NCI-H2081 treated with DMSO at 0.1 percent for 48 hours (cell line): ENCODE measurements at regions not wholly inside any gene's neighbourhood (a gene's known extent, or its start where the extent isn't known, plus 50 kb on each side); places are given as distances from the start of the nearest gene placed in this dataset.

Source experiments
- DNase-seq: peaks from one replicate; lab custom pipeline; 2025; lab: John Stamatoyannopoulos, UW

DNA sequence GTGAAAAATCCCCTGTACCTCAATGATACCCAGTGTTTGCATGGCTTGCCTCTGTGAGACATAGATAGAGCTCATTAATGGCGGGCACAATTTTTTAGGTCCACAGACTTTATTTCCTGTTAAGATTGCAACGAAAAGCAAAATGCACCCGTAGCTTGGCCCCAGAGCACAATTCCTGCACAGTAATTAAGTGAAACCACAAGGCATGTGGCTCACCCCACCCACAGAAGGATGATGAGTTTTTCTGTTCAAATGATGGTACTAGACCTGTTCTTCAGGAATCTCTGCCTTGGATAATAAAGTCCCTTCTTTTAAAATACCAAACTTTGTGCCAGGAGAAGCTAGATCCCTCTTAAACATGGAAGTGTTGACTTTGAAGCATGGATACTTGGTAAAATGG lies 738.1 kb downstream of the QKI start:
- DNase-seq: no peak

DNA sequence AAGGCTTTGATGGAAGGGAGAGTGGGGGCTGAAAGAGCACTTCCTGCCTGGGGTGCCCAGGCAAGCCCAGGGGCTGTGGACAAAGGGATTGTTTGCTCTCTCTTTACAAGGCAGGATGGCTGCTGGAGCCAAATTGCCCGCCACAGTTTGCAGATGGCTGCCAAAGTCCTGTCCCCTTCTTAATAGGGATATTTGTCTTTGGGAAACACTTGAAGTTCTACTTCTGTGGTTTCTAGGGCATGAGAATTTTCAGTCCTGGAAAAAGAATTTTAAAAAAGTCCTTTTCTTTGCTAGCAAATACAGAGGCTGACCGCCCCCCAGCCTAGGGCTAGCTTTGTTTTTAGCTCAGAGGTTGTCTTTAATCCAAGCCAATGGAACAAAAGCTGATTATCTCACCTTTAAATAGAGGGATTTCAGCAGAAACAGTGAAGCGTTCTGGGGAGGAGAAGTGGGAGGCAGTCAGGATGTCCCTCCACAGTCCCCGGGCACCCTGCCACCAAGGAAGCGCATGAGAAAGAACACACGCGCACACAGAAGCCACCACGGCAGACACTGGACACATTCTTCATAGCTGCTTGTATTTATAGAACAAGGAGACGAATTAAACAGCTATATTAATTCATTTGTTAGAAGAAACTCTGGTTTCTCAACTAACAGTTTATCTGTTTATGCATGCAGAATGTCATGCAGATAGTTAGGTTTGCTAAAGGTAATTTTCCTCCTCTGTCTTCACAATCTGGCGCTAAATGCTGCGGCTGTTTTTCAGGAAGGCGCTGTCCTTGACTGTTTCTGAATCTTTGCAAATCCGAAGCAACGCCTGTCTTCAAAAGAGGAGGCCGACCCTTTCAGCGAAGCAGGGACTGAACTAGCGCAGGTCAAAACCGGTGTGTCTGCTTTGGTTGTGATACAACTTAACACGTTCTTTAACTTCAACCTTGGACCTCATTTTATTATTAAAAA lies 736.9 kb downstream of the QKI start:
- peak; percentile 54 for DNase-seq

DNA sequence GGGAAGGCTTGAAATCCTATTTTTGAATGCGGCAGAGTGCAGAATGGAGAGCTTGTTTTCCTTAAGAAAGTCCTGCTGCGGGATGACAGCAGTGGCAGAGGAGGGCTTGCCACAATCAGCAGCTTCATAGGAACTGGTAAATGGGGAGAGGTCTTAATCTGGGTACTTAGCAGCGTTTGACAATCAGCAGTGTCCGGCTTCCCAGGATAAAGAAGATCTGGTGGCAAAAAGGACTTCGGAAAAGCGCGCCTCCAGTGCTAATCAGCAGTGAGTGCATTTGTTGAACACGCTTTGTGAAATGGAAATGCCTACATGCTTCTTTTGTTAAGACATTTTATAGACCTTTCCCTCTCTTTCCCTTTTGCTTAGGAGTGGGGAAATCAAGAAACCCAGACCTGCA lies 735.7 kb downstream of the QKI start:
- DNase-seq: no peak

DNA sequence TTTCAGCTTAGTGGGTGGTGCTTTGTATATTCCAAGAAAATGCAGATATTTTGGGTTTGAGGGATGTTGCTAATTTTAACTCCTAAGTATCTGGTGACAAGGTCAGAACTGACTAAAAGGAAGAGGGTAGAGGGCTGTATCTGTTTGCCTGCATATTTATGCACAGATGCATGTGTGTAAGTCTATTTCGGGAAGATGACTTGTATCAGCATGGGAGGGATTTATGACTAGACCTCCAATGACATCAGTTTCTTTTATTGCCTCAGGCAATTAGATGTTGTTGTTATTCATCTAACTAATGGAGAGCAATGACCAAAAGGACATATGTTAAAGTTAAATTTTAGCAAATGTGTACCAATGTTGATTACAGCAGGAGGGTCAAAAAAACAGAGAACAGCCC lies 734.3 kb downstream of the QKI start:
- DNase-seq: no peak

DNA sequence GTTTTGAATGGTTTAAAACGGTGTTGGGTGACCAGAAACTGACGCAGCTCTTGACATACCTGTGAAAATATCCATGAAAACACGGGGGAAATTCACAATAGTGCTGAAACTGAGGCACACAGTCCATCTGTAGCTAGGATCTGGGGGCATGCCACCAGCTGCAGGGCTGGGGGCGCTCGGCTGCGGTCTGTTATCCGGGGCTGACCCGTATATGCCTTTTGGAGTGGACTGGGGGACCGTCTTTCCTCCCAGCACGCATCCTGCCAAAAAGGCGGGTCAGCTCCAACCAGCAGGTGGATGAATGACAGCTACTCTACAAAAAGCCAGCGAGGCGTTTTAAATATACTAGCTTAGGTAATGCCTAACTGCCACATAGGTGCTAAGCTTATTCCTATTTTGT lies 729.8 kb downstream of the QKI start:
- no peak for DNase-seq

DNA sequence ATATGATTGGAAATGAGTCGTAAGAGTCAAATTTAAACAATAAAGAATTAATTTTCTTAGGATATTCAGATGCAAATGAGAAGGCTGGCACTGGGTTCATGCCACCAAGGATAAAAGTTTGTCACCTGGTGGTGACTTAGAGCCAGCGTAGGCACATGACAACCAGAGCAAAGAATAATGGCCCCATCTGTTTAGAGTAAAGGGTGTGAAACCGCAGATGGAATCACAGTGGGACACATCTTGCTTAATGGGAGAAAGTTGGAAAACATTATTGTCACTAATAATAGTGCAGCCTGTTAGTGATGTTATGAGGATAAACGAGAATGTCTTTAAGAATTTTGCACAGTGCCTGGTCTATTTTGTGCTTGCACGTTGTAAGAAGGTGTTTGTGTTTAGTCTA lies 727.8 kb downstream of the QKI start:
- no peak for DNase-seq

DNA sequence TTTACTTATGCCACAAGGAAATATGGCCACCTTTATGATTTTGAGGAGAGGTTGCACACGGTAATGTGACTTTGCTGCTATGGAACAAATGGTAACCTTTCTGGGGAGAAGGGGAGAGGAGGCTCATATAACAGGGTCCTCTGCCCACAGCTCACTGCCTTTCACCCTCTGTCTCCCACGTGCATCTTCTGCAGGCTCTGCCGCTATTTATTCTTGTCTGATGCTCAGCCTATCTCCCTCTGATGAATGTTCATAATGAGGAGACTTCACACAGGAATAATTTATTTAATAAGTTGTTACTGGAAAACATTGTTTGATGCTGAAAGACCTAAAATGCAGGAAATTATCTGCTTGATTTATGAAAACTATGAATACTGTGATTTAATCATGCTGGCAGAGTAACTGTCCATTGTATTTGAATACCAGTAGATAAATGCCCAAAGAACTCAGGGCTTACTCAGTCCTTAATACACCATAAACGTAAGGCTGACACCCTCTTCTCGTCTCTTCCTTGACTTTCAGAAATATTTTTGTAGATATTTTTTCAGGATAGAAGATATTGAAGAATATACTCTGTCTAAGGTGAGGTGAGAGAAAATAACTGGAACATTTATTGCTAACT lies 721.1 kb downstream of the QKI start:
- no peak for DNase-seq

DNA sequence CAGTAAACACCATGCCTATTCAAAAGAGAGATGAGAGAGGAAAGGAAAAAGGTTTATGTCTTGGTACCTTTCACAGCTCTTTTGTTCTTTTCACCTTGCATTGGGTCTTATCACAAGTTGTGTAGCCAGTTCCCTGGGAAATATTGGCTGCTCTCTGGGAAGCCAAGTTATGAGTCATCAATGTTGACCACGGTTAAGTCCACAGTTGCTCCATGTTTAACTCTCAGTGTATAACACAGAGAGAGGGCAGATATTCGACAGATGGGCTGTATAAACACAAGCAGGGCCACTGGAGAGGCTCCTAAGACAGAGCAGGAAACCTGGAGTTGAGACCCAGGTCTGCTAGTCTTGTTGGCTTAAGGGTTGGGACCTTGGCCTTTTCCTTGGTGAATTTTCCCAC lies 718.6 kb downstream of the QKI start:
- no peak for DNase-seq

DNA sequence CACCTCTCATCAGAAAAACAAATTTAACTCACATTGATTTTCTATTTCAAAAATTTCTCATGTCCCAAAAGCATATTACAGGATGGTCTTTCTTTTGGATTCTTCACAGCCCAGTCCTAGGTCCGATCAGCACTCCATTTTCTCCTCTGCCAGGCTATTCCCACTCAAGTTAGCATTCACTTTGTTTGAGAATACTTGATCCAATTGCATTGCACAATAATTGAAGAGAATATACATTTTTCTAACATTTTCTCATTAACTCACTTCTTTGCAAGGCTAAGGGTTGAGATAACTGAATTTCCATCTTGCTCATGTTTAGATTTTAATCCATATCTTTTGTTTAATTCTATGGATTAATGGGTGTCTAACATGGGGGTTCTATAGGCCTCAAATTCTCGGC lies 716.1 kb downstream of the QKI start:
- no peak for DNase-seq

DNA sequence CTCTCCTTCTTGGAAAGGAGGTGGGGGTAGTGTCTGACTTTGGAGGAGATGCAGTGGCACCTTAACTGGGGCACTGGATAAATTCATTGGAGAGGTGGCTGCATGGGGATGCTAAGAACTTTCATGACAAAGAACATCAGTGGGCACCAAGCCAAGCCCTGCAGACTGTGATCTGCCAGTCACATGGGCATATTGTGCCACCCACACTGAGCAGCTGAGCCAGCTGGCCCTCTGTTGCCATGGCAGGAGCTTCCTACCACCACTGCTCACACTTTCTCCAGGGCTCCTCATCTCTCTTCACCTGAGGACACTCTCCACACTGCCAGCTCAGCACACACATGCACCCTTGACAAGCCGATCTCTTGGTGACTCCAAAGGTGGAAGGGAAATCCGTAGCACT lies 715.6 kb downstream of the QKI start:
- DNase-seq: no peak

DNA sequence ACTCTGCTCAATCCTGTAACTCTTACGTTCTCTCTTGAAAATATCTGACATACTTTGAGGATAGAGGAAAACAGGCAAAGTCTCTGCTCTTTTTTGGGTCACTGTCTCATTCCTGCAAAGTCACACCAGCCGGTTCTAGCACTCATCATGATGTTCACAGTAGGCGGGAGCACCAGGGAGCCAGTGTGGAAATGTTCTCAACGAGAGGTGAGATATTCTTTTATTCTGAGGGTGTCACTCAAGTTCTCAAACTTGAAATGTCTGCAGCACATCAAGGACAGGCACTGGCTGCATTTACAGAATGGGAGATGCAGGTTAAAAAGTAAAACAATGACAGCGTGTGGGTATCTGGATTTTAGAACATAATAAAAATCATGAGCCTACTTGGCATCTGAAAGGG lies 714.7 kb downstream of the QKI start:
- no peak for DNase-seq

DNA sequence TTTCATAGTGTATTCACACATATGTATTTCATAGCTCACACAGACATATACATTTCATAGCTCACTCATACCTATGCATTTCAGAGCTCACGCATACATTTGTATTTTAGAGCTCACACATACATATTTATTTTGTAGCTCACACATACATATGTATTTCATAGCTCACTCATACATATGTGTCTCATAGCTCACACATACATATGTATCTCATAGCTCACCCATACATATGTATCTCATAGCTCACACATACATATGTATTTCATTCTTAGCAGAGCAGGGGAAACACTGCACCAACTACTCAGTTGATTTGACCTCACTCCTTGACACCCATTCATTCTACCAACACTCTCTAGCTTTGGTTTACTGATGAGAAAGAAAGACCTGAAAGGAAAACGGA lies 713.6 kb downstream of the QKI start:
- DNase-seq: no peak

DNA sequence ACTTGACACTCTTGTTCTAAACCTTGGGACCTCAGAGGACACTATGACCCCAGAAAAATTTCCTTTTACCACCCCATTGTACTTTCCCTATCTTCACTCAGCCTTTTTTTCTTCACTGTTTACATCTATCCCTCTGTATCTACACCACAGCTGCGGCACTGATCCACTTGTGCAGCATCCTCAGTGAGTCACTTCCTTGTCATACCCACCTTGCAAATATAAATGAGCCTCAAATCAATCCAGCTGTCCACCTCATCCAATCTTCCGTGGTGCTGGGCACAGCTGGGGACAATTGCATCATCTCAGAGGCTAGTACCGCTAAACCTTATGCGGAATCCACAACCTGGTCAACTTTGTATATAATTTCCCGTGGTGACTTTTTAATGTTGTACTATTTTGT lies 710.5 kb downstream of the QKI start:
- DNase-seq: no peak

DNA sequence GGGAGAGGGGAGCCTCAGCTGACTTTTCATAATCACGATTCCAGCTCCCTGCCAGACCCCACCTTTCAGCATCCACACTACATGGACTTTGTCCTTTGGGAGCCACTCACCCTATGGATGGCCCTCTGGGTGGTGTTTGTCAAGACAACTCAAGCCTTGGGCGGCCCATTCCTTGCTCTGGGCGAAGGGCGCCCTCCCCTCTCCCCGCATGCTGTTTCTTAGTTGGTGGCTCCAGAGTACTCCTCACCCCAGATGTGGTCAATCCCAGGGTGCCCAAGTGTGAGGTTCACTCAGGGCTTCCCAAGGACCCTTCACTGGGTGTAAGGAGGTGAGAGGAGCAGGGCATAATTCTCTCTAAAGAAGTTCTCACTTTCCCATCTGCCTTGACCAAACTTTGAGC lies 710.0 kb downstream of the QKI start:
- no peak for DNase-seq

DNA sequence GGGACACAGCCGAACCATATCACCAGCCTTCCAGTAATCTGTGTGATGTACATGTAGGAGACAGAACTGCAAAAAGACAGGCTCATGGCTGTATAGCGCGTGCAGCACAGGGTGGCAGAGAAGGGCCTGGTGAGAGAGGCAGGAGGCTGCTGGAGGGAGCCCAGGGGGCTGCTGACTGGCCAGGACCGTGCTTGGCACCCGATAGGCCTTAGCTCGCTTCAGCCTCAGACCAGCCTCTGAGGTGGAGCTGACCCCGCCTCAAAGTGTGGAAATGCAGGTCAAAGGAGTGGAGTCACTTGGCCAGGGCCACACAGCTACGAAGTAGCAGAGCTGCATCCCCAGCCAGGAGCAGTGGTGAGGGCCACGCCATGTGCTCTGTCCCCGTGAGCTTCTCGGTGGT lies 707.6 kb downstream of the QKI start:
- DNase-seq: no peak

DNA sequence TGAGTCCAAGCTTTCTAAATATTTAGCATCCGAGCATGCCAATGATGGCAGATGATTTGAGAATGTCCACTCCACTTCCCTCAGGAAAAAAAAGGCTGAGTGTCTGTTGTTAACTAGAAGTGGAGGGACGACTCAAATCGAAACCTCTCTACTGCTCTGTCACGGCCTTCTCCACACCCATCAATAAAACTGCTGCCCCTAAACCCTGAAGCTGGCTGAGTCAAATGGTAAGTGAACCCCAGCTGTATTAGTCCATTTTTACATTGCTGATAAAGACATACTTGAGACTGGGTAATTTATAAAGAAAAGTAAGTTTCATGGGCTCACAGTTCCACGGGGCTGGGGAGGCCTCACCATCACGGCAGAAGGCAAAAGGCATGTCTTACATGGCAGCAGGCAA lies 707.0 kb downstream of the QKI start:
- DNase-seq: no peak

DNA sequence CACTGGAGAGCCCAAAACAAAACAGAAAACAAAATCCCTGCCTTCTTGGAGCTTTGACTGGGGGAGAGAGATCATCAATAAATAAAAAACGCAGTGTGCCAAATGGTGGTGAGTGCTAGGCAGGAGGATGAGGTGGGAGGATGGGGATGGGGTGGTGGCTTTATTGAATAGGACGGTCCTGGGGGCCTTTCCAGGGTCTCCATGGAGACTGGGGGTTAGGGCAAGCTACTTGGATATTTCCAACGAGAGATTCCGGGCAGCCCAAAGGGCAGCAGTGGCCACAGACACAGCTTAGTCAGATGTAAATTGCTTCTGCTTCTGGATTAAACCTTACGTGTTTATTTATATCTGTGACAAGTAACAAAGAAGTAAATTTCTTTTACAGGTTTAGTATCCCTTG lies 700.1 kb downstream of the QKI start:
- no peak for DNase-seq

DNA sequence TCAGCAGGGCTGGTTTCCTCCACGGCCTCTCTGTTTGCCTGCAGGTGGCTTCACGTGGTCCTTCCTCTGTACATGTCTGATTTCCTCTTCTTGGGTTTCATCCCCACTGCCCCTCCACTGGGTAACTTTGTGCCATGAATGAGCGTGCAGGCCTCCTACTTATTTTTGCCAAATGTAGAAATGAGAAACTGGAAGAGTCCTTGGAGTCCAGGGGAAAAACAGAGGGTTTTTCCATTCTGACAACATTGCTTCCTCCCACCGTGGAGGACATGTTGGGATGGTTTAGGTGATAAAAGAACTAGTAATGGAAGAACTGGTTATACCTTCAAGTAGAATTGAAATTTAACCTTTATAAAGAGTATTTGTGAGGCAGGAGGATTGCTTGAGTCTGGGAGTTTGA lies 699.5 kb downstream of the QKI start:
- DNase-seq: no peak

DNA sequence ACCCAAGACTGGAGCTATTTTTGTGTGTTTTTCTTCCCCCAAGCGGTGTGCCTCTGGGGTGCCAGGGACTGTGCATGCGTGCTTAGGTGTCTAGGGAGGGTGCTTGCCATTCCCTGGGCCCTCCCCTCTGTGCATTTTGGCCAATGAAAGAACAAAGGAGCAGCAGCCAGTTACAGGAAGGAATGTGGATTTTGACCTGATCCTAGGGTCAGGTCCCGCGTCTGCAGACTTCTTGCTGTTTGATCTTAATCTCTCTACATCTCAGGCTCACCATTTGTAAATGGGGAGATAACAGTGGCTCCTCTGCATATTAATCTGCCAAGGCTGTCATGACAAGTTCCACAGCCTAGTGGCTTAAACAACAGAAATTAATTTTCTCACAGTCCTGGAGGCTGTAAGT lies 699.1 kb downstream of the QKI start:
- DNase-seq: no peak

DNA sequence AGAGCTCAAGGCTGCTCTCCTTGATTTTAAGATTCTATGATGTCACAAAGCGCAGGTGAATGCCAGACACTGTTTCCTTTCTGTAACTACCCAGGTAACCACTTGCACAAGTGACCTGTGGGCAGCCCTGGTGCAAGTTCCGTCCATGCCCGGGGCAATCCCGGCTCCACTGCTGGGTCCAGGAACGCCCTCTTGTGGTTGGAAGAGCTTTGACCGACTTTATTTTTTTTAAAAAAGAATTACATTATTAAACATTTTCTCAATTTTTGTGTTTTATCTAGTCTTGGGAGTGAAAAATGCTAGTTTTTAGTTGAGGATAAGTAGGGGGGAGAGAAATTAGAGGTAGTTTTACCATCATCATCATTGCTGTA lies 695.2 kb downstream of the QKI start:
- no peak for DNase-seq

DNA sequence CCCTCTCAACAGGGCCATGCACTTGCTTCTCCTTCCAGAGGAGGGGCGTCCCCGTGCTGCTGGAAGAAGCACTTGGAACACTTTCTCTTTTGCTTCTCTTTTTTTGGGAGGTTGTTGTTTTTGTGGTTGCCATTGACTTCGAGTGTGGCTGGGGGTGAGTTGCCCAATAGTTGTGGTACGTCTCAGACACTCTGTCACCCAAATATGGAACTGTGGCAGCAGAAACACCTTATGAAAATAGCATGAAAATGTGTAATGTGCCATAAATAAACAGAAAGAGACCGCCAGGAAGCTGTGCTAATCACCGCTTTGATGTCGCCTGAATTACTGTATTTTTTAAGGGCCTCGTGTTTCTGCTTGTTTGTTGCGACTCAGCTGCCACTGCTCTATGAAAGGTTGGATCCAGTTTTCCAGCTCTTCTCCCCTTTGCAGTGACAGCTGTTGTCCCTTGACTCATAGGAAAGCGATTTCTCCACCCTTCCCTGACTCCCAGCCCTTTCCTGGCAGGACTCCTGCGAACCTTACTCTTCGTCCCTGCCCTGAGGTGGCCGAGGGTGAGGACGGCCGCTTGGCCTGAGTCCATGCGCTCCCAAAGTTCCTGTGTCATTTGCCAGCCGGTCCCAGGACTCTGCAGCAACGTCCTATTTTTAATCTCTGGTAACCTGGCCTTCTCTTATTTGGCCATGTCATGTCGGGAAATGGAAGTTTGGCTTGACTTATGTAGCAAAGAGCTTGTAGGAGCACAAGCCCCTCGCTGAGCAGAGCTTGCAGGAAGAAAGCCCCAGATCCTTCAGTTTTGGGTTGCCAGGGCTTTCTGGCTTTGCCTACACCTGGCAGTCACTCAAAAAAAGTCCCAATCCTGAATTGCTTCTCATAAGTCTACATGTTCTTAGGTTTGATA lies 694.6 kb downstream of the QKI start:
- DNase-seq: no peak

DNA sequence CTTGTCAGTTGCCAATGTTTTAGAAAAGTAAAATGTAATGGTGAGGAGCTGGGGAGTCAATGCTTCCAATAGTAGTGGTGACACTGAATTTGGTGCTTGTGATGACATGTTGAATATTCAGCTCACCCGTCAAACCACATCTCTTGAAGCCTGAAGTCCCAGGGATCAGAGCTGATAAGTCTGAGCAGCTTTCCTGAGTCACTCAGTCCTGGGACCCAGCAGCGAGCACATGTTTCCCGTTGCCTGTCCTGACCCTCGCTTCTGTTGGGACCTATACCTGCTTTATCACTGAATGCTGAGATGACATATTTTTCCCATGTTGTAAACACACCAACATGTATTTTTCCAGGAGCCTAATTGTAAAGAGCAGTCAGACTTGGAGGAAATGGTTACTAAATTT lies 693.6 kb downstream of the QKI start:
- DNase-seq: no peak
